Fibroblast of peridontal ligament (primary cell): ENCODE measurements at regions not wholly inside any gene's neighbourhood (a gene's known extent, or its start where the extent isn't known, plus 50 kb on each side); places are given as distances from the start of the nearest gene placed in this dataset.
A peak's percentile ranks its signal among the peaks of the same experiment; 100 is the strongest.

Source experiments
- DNase-seq: peaks from one replicate; pipeline ENCODE4 v3.0.0-alpha.2; 2010; ENCODE audit errors: extremely low read depth

DNA sequence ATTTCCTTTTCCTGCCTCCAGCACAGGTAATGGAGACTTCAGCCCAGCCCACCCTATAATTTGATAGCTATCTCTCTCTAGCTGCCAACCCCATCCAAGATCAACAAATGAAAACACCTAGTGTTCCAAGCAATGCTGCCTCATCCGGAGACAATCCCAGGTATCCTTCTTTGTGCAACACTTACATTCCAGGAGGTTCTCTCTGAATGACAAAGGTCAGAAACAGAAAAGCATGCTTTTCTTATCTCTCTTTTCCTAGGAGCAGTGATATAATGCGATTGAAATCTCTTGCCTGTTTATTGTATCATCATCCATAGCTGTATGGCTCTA lies 699.3 kb downstream of the INHBA start:
- DNase-seq: no peak

DNA sequence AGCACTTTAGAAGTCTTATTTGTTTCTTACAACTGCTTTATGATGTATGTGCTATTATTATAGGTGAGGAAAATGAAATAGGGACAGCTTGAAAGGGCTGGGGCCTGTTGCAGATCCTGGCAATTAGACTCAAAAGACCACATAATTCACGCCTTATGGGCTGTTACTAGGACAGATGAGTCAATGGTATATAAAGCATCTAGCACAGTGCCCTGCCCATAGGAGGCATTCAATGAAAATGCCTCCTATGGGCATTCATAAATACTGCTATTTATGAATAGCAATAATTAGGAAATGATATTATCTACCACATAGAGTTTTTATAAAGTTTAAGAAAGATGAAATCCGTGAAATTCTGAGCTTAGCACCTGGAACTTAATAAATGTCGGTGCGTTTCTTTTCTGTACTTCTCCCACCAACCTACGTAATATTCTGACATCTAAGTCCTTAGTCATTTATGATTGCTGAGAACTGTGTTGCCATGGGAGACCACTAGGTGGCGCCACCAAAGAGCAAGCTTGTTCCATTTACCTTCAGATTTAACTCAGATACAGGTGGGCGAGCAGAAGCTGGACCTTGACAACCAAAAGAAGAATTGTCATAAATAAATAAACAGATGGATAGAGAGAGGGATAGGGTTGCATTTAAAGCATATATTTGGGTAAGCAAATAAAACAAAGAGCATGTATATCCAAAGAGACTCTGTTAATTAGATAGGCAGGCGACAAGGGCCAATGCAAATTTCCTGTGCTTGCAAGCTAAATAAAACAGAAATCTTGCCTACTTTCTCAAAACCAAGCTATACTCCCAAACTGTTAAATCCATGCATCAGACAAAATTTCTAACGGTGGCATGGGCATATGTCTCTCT lies 699.9 kb downstream of the INHBA start:
- no peak for DNase-seq

DNA sequence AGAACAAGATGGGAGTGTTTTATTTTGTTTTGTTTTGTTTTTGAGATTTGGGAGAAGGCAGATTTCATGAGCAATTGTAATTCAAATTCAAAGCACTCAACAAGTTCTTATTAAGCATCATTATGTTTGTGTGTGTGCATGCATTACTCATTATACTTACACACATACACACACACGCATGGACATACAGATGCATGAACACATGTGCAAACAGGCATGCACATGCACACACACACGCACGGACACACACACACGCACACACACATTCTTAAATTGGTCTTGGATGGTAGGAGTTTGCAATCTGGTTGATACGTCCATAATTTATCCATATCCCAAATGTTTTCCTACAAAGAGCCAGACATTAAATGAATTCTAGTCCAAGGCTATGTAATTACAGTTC lies 702.8 kb downstream of the INHBA start:
- no peak for DNase-seq

DNA sequence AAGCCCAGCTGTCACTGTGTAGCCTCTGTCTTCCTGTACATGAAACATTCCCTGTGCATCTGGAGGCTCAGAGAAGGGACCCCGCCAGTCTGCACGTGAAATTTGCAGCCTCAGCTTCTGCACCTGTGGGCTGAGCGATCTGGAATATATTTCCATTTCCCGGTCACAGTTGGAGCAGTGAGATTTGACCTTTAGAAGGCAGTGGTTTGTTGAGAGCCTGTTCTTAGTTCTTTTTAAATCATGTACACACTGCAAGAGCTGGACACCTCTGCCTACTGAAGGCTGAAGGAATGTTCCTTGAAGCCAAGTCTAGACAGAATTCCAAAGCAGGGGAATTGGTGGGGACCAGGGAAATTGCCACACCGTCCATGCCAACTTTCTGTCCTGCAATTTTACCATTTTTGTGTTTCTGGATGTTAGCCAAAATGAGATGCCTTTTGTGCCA lies 706.6 kb downstream of the INHBA start:
- DNase-seq: no peak

DNA sequence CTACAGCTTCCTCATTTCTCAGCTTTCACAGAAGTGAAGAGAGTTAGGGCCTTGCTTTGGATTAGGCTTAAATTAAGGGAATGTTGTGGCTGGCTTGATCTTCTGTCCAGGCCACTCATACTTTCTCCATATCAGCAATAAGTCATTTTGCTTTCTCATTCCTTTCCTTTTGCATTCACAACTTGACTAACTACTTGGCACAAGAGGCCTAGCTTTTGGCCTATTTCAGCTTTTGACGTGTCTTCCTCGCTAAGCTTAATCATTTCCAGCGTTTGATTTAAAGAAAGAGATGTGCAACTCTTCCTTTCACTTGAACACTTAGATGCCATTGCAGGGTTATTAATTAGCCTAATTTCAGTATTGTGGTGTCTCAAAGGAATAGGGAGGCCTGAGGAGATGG lies 712.0 kb downstream of the INHBA start:
- peak; percentile 70 for DNase-seq

DNA sequence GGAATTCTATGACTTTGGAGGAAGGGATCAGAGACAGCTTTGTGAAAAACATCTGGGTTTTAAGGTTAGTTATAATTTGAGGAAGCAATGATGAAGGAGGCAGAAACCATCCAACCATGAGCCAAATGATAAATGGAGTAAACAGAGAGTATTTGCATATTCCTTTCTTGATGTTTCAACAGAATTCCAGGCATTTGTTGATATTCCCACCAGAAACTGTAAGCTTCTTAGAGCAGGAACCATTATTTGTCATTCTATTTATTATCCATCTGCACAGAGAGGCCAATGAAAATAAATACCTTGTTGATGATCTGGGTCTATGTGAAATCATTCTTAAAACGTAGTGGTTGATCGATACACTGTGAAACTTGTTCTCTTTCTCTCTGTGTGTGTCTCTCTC lies 715.3 kb downstream of the INHBA start:
- DNase-seq: peak; percentile 29

DNA sequence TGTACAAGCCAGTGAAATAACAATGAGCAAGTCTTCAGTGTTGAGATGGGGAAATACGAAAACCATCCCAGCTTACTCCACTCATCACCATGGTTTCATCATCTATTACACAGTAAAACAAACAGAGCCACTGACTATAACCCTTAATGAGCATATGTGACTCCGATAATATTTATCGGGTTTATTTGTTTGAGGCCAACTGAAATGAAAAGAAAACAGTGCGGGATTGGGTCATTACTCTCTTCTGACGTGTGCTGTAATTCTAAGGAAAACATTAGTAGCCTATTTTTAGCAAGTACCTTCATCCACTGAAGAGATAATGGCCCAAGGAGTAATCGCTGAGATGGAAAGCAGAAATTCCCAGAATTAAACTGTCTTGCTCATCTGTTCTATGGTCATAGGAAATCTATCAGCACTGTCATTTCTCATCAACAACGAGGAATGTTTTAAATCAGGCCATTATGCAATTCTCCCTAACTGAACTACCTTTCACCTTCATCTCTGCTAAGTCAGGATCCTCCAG lies 716.5 kb downstream of the INHBA start:
- DNase-seq: peak; percentile 98

DNA sequence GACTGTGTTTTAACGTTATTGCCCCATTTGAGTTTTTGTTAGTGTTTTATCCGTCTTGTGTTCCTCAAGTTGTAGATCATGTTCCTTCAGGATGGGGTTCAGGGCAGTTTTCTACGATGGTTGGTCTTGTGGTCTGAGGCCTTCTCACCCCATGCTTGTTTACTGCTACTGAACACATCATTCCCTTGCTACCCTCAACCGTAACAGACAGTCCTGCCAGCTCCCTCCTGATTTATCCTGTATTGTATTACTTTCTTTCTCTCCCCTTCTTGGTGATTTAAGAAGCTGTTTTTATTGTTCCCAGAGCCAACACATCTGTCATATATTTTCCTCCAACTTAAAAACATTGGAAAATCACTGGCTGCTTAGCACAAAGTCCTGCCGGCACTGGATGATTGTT lies 719.8 kb downstream of the INHBA start:
- peak; percentile 67 for DNase-seq

DNA sequence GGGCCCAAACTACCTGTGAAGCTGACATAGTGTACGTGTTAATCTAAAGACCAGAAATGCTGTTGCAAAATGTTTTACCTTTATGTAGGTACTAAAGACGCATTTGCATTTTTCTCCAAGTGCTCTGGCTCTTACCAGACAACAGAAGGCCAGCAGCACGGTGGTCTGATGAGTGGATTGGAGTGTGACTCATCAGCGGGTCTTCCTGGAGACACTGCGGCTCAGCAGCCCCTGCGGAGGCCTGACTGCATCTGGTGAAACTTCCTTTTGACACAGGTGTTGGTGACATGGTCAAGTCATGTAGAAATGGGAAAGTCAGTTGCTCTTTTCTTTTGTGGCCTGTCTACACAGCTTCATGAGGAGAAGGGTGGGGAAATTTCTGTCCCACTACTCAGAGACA lies 723.6 kb downstream of the INHBA start:
- DNase-seq: no peak

DNA sequence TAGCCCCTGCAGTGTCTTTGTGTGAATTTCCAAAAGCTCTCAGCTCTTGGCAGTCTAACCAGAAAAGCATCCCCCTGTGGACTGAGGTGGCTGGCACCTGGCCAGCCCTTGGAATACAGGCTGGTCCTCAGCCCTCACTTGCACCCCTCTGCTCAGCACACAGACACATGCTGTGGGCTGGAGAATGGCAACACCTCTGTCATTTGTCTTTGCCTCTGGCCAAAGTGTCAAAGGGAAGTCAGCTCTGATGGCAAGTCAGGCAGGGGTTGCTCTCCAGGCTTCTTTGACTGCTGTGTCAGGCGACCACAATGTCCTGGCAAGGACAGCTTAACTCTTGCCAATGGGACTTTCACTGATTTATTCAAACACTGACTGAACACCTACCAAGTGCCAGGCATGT lies 724.8 kb downstream of the INHBA start:
- no peak for DNase-seq

DNA sequence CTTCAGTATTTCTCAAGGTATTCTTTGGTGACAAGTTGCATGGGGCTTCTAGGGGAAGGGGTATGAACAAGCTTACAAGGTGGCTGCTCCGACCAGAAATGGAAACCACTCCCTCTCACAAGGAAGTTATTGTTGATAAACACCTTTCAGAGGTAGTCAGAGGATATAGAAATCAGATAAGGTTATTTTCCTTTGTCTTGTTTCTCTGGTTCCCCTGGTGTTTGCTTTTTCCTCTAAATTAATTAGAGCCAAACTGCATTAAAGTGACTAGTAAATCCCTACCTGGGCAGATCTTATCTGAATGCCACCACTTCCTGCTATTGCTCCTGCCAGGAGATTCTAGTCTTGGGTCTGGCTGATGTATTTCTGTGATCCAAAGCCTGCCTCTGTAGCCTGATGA lies 725.4 kb downstream of the INHBA start:
- DNase-seq: no peak

DNA sequence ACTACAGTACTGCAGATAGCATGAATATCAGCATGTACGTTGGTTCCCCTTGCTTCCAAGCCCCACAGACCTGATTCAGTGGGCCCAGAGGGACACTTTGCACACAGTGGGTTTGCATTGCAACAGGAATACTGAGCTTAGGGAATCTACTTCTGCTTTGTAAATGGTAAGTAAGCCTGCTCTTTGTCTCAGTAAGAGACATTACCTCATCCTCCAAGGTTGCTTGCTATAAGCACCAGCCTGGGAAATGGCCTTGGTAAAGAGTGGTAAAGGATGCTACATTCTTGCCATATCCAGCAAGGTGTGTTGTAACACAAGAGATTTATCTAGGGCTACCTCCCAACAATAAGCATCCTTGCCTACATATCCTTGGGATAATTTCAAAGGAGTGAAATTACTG lies 730.5 kb downstream of the INHBA start:
- DNase-seq: no peak

DNA sequence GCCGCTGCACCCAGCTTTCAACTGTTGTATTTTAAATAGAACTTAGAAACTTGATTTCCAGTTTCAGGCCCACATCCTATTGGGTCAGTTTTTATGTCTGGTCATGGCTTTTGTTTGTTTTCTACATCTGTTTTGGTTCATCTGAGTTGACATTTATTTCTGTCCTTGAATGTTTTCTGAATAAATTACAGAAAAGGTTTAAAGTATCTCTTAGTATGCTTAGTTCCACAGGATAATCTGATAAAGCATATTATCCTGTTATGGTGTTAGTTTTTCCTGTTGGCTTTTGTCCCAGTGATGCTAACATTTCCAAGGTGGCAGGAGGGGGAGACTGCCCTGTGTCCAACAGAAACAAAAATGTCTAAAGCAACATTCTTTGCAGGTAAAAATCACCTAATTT lies 733.2 kb downstream of the INHBA start:
- DNase-seq: no peak

DNA sequence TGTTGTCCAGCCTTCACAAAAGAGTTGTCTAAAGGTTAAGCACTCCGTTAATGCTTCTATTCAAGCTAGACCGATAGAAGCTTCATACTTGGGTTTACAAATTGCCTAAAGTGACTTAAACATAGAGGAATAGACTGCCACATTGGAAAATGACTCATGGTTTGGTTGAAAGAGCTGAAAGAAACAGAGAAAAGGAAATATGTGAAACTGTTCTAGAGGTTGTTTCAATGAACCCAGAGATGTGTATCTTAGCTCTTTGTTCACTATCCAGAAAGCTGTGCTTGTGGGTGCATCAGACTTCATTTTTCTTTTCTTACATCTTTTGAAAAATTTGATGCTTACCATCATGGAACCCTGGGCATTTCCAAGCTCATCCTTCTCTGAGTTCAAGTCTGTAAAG lies 736.2 kb downstream of the INHBA start:
- no peak for DNase-seq

DNA sequence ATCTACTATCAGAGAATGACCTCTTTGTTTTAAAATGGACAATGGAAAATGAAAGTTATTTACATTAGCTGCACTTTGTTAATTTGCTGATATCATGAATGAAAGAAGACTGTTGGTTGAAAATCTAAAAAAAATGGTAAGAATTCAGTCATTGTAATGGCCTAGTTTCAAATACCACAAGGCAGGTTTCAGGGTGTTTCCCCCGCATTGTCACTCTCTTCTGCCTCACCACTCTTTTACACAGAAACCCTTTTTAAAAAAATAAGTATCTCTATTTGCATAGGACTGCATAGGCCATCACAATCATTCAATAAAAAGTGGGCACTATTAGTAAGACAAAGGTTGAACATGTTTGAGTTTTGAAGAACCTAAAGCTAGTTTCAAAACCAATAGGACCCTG lies 737.1 kb downstream of the INHBA start:
- no peak for DNase-seq

DNA sequence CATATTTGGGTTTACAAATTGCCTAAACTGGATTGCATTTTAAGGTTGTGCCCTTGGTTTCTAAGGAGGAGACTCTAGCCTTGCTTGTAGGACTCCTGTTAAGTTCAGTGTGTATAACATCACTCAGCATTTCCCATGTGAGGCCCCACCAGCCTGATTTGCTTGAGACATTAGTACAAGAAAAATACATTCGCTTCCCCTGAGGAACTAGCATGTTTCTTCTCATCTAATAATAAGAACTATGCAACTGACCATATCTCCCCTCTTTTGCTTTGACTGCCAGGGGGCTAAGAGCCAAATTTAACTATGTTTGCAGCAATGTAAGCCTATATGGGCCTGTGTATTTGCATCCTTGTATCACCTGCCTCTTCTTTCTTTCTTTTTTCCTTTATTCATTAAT lies 737.9 kb downstream of the INHBA start:
- DNase-seq: no peak

DNA sequence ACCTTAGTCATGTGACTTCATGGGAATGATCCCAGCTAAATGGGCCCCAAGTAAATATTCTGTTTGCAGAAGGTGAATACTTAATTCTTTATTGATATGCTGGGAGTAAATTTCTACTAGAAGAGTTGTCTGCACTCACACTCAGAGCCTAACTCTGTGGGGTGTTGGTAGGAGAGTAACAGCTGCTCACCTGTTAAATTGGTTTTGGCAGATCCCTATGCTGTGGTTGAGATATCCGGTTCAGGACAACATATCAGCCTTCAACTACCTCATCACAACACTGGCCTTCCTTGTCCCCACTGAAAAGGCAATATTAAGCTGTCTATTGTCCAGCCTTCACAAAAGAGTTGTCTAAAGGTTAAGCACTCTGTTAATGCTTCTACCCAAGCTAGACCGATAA lies 738.3 kb downstream of the INHBA start:
- no peak for DNase-seq

DNA sequence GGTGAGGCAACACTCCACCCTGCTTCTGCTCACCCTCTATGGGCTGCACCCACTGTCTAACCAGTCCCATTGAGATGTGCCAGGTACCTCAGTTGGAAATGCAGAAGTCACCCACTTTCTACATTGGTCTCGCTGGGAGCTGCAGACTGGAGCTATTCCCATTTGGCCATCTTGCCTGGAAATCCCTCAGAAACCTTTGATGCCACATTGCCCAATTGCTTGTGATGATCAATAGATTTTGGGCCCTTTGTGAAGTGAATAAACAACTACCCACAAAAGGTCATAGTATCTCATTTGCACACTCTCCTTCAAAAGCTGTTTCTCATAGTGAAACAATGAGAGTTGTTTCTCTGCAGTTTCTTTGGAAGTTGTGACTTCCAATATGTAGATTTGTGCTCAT lies 742.9 kb downstream of the INHBA start:
- DNase-seq: no peak

DNA sequence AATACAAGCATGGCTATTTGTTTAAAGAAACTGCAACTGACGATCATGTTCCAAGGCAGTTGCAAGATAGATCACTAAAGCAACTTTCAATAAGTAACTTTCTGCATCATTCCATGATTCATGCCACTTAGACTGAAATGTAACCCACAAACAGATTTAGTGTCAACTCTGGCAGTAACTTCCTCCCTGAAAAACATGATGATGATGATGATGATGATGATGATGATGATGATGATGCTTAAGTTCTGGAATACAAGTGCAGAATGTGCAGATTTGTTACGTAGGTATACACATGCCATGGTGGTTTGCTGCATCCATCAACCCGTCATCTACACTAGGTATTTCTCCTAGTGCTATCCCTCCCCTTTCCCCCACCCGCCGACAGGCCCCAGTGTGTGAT lies 754.7 kb downstream of the INHBA start:
- no peak for DNase-seq

DNA sequence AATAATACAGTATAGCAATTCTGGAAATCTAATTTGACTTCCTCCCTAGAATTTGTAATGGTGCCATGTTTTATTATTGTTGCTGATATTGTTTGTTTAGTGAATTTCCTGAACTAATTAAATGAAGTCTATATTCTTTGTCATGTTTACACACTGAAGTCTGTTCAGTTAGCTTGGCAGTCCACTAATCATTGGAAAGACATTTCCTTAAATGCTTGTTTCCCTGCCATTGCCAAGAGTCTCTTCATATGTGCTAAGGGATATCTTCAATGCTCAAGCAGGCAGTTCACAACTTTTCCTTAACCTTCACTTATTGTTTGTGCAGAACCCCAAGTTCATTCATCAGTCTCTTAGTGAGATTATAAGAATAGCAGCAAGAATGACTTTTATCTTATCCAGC lies 755.3 kb downstream of the INHBA start:
- no peak for DNase-seq

DNA sequence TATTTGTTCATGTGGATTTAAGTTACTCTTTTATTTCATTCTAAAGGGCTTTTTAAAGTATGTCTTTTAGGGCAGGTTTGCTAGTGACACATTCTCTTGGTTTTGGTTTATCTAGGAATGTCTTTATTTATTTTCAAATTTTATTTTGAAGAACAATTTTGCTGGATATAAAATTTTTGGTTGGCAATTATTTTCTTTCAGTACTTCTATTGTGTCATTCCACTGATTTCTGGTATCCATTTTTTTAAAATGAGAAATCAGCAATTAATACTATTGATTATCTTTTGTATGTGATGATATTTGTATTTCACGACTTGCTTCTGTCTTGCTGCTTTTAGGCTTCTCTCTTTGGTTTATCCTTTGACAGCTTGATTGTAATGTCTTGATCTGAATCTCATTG lies 756.3 kb downstream of the INHBA start:
- no peak for DNase-seq

DNA sequence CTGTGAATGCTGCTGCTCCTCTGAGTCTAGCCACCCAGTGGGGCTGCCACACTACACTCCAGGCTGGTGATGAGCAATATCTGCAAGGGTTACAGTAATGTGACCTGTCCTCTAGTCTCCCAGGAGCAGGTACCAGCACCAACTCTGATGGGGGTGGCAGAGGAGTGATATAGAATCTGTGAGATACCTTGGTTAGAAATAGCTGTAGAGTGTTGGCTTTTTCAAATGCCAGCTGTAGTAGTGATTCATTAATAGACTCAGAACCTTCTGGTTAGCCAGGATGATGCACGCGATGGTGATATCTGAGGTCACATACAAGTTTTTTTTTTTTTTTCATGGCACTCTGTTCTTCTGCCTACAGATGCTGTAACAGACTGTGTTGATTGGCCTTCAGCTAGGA lies 757.1 kb downstream of the INHBA start:
- no peak for DNase-seq

DNA sequence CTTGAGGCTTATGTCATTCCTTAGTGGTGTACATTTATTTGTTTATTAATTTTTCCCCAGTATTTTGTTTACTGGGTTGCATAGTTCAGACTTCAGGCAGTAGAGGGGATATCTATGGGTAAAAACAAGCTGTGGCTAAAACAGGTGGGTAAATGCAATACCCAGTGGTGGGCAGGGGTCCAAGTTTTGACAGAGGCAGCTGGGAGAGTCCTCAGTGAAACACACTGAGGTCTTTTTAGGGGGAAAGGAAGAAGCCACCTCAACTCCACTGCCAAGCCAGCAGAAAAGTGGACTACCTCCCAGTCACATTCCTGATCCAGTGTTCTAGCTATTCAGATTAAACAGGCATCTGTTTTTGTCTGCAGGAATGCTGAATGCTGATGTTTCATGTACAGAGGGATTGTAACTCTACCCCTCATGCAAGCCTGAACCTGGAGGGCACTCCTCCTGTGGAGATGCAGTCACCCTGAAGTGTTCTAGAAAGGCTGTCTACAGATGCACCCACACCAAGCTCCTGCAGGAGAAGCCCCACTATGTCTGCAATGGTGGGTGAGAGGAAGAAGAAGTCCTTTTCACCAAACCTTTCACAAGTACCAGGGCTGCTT lies 757.8 kb downstream of the INHBA start:
- no peak for DNase-seq

DNA sequence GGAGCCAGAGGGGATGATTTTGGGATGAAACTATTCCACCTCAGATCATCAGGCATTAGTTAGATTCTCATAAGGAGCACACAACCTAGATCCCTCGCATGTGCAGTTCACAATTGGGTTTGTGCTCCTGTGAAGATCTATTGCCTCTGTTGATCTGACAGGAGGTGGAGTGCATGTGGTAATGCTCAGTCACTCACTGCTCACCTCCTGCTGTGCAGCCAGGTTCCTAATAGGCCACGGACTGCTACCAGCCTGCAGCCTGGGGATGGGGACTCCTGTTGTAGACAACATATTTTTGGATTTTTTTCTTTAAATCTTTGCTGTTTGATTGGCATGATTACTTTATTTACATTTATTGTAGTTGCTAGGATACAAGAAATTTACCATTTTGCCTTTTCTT lies 765.0 kb downstream of the INHBA start:
- DNase-seq: no peak
